Muscle layer of colon (tissue), 2 donors: ENCODE measurements at regions not wholly inside any gene's neighbourhood (a gene's known extent, or its start where the extent isn't known, plus 50 kb on each side); places are given as distances from the start of the nearest gene placed in this dataset.

Source experiments
- H3K27ac ChIP-seq: one replicate; pipeline ENCODE4 v1.7.0; 2013; ENCODE audit warnings: low read depth, mild to moderate bottlenecking, low read length, moderate library complexity
- H3K27me3 ChIP-seq, 2 donors: one replicate each; pipeline ENCODE4 v1.7.0; 2013; ENCODE audit warnings: low read length in 2 of 2, mild to moderate bottlenecking in 2 of 2; ENCODE audit not compliant: insufficient read depth in 2 of 2, control insufficient read depth in 1 of 2
- H3K36me3 ChIP-seq: one replicate; pipeline ENCODE4 v1.7.0; 2013; ENCODE audit warnings: mild to moderate bottlenecking, low read length; ENCODE audit not compliant: insufficient read depth
- H3K4me1 ChIP-seq: one replicate; pipeline ENCODE4 v1.7.0; 2013; ENCODE audit warnings: mild to moderate bottlenecking, low read length; ENCODE audit not compliant: insufficient read depth
- H3K4me3 ChIP-seq, 2 donors: one replicate each; pipeline ENCODE4 v1.7.0; 2013; ENCODE audit warnings: low read length in 2 of 2, low read depth in 1 of 2, mild to moderate bottlenecking in 1 of 2, moderate library complexity in 1 of 2
- H3K9ac ChIP-seq: one replicate; pipeline ENCODE4 v1.7.0; 2013; ENCODE audit warnings: low read length
- H3K9me3 ChIP-seq: one replicate; pipeline ENCODE4 v1.7.0; 2013; ENCODE audit warnings: mild to moderate bottlenecking, low read length
- donor health status: abdominal sarcoma.
- donor health status: Adenocarcinoma of cecum.

GRCh38 chr12:67594888-67595287 lies 53.7 kb upstream of the DYRK2 start:
- Histone ChIP-seq H3K9me3 (no peaks in the 10 kb centered on the region), H3K4me1 (peaks cover 8% of the 10 kb centered on the region), H3K36me3 (no peaks in the 10 kb centered on the region), H3K4me3 (no peak overlapping the region), H3K9ac (no peak overlapping the region), H3K27ac (no peak overlapping the region), H3K27me3 (no peaks in the 10 kb centered on the region)

DNA sequence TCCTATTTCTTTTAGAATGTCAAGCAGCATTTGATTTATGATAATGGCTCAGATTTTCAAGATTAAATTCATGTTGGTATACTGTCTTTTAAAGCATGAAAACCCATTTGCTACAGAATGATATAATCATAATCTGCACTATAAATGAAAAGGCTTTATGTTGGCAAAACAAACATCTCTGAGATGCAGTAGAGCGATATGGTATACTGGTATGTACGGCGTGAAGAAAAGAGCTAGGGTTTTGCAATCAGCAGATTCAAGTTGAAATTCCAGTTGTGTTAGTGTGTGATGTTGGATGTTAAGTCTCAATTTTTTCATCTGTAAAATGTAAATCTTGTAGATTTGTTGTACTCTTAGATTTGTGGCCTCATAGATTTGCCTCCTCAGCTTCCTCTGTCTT lies 53.2 kb upstream of the DYRK2 start:
- no peak overlapping the region for H3K27ac ChIP-seq
- no peaks in the 10 kb centered on the region for H3K9me3 ChIP-seq
- no peak overlapping the region for H3K9ac ChIP-seq
- no peaks in the 10 kb centered on the region for H3K27me3 ChIP-seq
- no peak overlapping the region for H3K4me3 ChIP-seq
- H3K36me3 ChIP-seq, result no peaks in the 10 kb centered on the region
- peaks cover 8% of the 10 kb centered on the region for H3K4me1 ChIP-seq

- H3K4me1 ChIP-seq, result peaks cover 3% of the 10 kb centered on the region
Measured at GRCh38 chr12:67598598-67598997, 49.9 kb upstream of the DYRK2 start.

More at GRCh38 chr12:67598598-67598997, 49.9 kb upstream of the DYRK2 start:
- H3K36me3 ChIP-seq, result no peaks in the 10 kb centered on the region
- no peaks in the 10 kb centered on the region for H3K9me3 ChIP-seq
- no peak overlapping the region for H3K4me3 ChIP-seq
- H3K9ac ChIP-seq, result no peak overlapping the region
- H3K27me3 ChIP-seq, result no peaks in the 10 kb centered on the region
- no peak overlapping the region for H3K27ac ChIP-seq
